H1 (cell line): ENCODE measurements at regions not wholly inside any gene's neighbourhood (a gene's known extent, or its start where the extent isn't known, plus 50 kb on each side); places are given as distances from the start of the nearest gene placed in this dataset.

Experiments used
- CTCF ChIA-PET: fragments of 300-600 bp; sonication (Branson Sonifier 250); formaldehyde crosslinking; loops from one replicate; lab custom pipeline; 2021; ENCODE audit not compliant: partially characterized antibody; lab: Charles Lee
- POLR2A ChIA-PET: fragments of 300-600 bp; sonication (Branson Sonifier 250); formaldehyde crosslinking; loops from one replicate; lab custom pipeline; 2021; ENCODE audit warnings: inconsistent platforms; ENCODE audit not compliant: partially characterized antibody; lab: Charles Lee
- DNase-seq, 2 experiments: peaks; one replicate each; pipeline versions ENCODE4 v3.0.0 to v3.0.0-alpha.2; 2010 to 2022; ENCODE audit warnings: low spot score in 2 of 2, low read depth in 1 of 2, mixed read lengths in 1 of 2
- FAIRE-seq: peaks from 2 replicates; lab custom pipeline; 2011; peaks lifted over from hg19 to GRCh38; lab: Jason Lieb, UNC
- H2AFZ ChIP-seq: 2 replicates; pipeline ENCODE4 v1.8.1; 2012; ENCODE audit warnings: low read length, inconsistent platforms
- H2AK5ac ChIP-seq: 2 replicates; pipeline ENCODE4 v1.6.1; 2013; ENCODE audit warnings: low read depth, low read length
- H2BK120ac ChIP-seq: replicated peaks from 2 replicates; pipeline ENCODE3; 2013; ENCODE audit warnings: low read depth, low read length, inconsistent platforms
- H2BK12ac ChIP-seq: 2 replicates; pipeline ENCODE4 v1.6.1; 2013; ENCODE audit warnings: low read depth, low read length
- H2BK15ac ChIP-seq: 2 replicates; pipeline ENCODE4 v1.6.1; 2013; ENCODE audit warnings: low read length
- H2BK20ac ChIP-seq: 2 replicates; pipeline ENCODE4 v1.6.1; 2013; ENCODE audit warnings: low read length
- H2BK5ac ChIP-seq: 2 replicates; pipeline ENCODE4 v1.6.1; 2013; ENCODE audit warnings: low read depth, low read length
- H3K14ac ChIP-seq: 2 replicates; pipeline ENCODE4 v1.6.1; 2013; ENCODE audit warnings: inconsistent platforms; ENCODE audit not compliant: insufficient read length
- H3K18ac ChIP-seq: 2 replicates; pipeline ENCODE4 v1.6.1; 2013; ENCODE audit warnings: low read length; ENCODE audit errors: extremely low read depth
- H3K23ac ChIP-seq: 2 replicates; pipeline ENCODE4 v1.6.1; 2013; ENCODE audit warnings: inconsistent platforms; ENCODE audit not compliant: insufficient read length
- H3K23me2 ChIP-seq: 2 replicates; pipeline ENCODE4 v1.6.1; 2013; ENCODE audit warnings: low read depth, low read length
- H3K27ac ChIP-seq: 2 replicates; pipeline ENCODE4 v1.6.1; 2011; ENCODE audit warnings: low read depth, low read length, inconsistent platforms
- H3K27me3 ChIP-seq, 4 experiments: replicated peaks in 1 of 4; 1 replicate in 1 of 4; 2 replicates in 3 of 4; pipeline versions ENCODE4 v1.6.1 to v1.8.1; 2011 to 2013; ENCODE audit warnings: low read length in 3 of 4, mild to moderate bottlenecking in 3 of 4, inconsistent platforms in 2 of 4, mixed read lengths in 2 of 4, moderate library complexity in 1 of 4; ENCODE audit not compliant: control insufficient read depth in 3 of 4, insufficient read depth in 3 of 4; ENCODE audit errors: extremely low read depth in 1 of 4
- H3K36me3 ChIP-seq, 4 experiments: 2 replicates each; pipeline versions ENCODE4 v1.6.1 to v1.8.1; 2011 to 2013; ENCODE audit warnings: mild to moderate bottlenecking in 4 of 4, low read length in 3 of 4, moderate library complexity in 2 of 4, control low read depth in 1 of 4, inconsistent platforms in 1 of 4; ENCODE audit not compliant: insufficient read depth in 4 of 4, control insufficient read depth in 2 of 4
- H3K4ac ChIP-seq: replicated peaks from 2 replicates; pipeline ENCODE3; 2013; ENCODE audit warnings: low read length, low read depth, mixed read lengths, inconsistent platforms; ENCODE audit not compliant: insufficient read length
- H3K4me1 ChIP-seq, 4 experiments: replicated peaks in 1 of 4; 1 replicate in 1 of 4; 2 replicates in 3 of 4; pipeline versions ENCODE4 v1.6.1 to v1.8.1; 2011 to 2013; ENCODE audit warnings: low read length in 3 of 4, inconsistent platforms in 2 of 4, mixed read lengths in 1 of 4; ENCODE audit not compliant: insufficient read depth in 4 of 4, control insufficient read depth in 3 of 4
- H3K4me2 ChIP-seq, 2 experiments: 2 replicates each; pipeline versions ENCODE4 v1.6.1 to v1.8.1; 2011 to 2013; ENCODE audit warnings: low read depth in 2 of 2, low read length in 2 of 2, control low read depth in 1 of 2, inconsistent platforms in 1 of 2, mild to moderate bottlenecking in 1 of 2; ENCODE audit not compliant: insufficient read depth in 1 of 2
- H3K4me3 ChIP-seq, 4 experiments: fragments of 200-600, 300-600 bp in 1 of 4; sonication (generic), shearing (Covaris generic), sonication (Bioruptor Twin) in 1 of 4; 2 replicates each; pipeline versions ENCODE4 v1.5.1 to v1.8.1; 2011 to 2016; ENCODE audit warnings: low read length in 4 of 4, low read depth in 3 of 4, control low read depth in 2 of 4, inconsistent platforms in 2 of 4, mild to moderate bottlenecking in 2 of 4, mixed read lengths in 1 of 4, moderate library complexity in 1 of 4; ENCODE audit not compliant: insufficient read depth in 2 of 4; ENCODE audit errors: extremely low read depth in 1 of 4
- H3K56ac ChIP-seq: replicated peaks from 2 replicates; pipeline ENCODE3; 2013; ENCODE audit warnings: low read depth, mild to moderate bottlenecking, mixed read lengths, low read length, inconsistent platforms; ENCODE audit not compliant: insufficient read length
- H3K79me1 ChIP-seq: 2 replicates; pipeline ENCODE4 v1.6.1; 2013; ENCODE audit warnings: low read depth, low read length, control low read depth
- H3K79me2 ChIP-seq, 2 experiments: 2 replicates each; pipeline versions ENCODE4 v1.6.1 to v1.8.1; 2012 to 2013; ENCODE audit warnings: low read length in 2 of 2, mild to moderate bottlenecking in 2 of 2, inconsistent platforms in 1 of 2; ENCODE audit not compliant: insufficient read depth in 2 of 2, control insufficient read depth in 1 of 2
- H3K9ac ChIP-seq, 4 experiments: replicated peaks in 1 of 4; 1 replicate in 1 of 4; 2 replicates in 3 of 4; pipeline versions ENCODE4 v1.6.1 to v1.8.1; 2011 to 2013; ENCODE audit warnings: low read depth in 3 of 4, low read length in 3 of 4, control low read depth in 2 of 4, mild to moderate bottlenecking in 2 of 4, moderate library complexity in 2 of 4, inconsistent platforms in 1 of 4; ENCODE audit errors: extremely low read depth in 1 of 4
- H3K9me3 ChIP-seq, 2 experiments: 2 replicates each; pipeline versions ENCODE4 v1.6.1 to v1.8.1; 2012 to 2013; ENCODE audit warnings: mild to moderate bottlenecking in 2 of 2, moderate library complexity in 2 of 2, control low read depth in 1 of 2, inconsistent platforms in 1 of 2, low read depth in 1 of 2, low read length in 1 of 2, mixed read lengths in 1 of 2; ENCODE audit not compliant: insufficient read depth in 2 of 2
- H4K20me1 ChIP-seq, 2 experiments: replicated peaks in 1 of 2; 2 replicates each; pipeline versions ENCODE3 to v1.8.1; 2011 to 2013; ENCODE audit warnings: inconsistent platforms in 2 of 2, low read length in 2 of 2, mild to moderate bottlenecking in 1 of 2; ENCODE audit not compliant: insufficient read depth in 2 of 2, control insufficient read depth in 1 of 2
- H4K5ac ChIP-seq: 2 replicates; pipeline ENCODE4 v1.6.1; 2013; ENCODE audit warnings: low read length, low read depth, mixed read lengths, inconsistent platforms; ENCODE audit not compliant: insufficient read length
- H4K8ac ChIP-seq: 2 replicates; pipeline ENCODE4 v1.8.0; 2013; ENCODE audit warnings: mild to moderate bottlenecking, moderate library complexity, low read length, inconsistent platforms; ENCODE audit not compliant: insufficient read depth; ENCODE audit errors: extremely low read depth
- H4K91ac ChIP-seq: replicated peaks from 2 replicates; pipeline ENCODE3; 2013; ENCODE audit warnings: low read length, mixed read lengths, inconsistent platforms; ENCODE audit not compliant: insufficient read length
- CBX5 ChIP-seq: fragments of 300-800, 300-1000 bp; sonication (generic); IDR thresholded peaks from 2 replicates; pipeline ENCODE4 v1.7.1; 2016; ENCODE audit warnings: antibody characterized with exemption, low read length, low read depth
- CEBPB ChIP-seq: IDR thresholded peaks from 2 replicates; pipeline ENCODE4 v1.6.1; 2012; ENCODE audit warnings: low read depth, low read length
- HDAC2 ChIP-seq, 2 experiments: fragments of 300-600 bp in 1 of 2; sonication (generic) in 1 of 2; IDR thresholded peaks; 2 replicates each; pipeline ENCODE4 v1.6.1; 2011 to 2012; ENCODE audit warnings: low read depth in 2 of 2, low read length in 2 of 2, mild to moderate bottlenecking in 2 of 2, moderate library complexity in 2 of 2, borderline replicate concordance in 1 of 2, inconsistent platforms in 1 of 2
- PHF8 ChIP-seq: fragments of 200-600 bp; sonication (generic); conservative IDR thresholded peaks from 2 replicates; pipeline ENCODE4 v1.7.1; 2012; ENCODE audit warnings: low read depth, mild to moderate bottlenecking, inconsistent platforms, low read length, moderate library complexity
- RAD21 ChIP-seq, 2 experiments: IDR thresholded peaks in 1 of 2; conservative IDR thresholded peaks in 1 of 2; 2 replicates each; pipeline ENCODE4 v1.6.1; 2011; ENCODE audit warnings: low read depth in 2 of 2, low read length in 2 of 2, improper control_type of control experiment in 1 of 2, inconsistent platforms in 1 of 2, mild to moderate bottlenecking in 1 of 2, moderate library complexity in 1 of 2
- SIX5 ChIP-seq: IDR thresholded peaks from 2 replicates; pipeline ENCODE4 v1.6.1; 2011; ENCODE audit warnings: mild to moderate bottlenecking, low read depth, low read length
- TAF7 ChIP-seq: optimal IDR thresholded peaks from 2 replicates; pipeline ENCODE3; 2011; ENCODE audit warnings: low read depth, mild to moderate bottlenecking, inconsistent platforms, low read length, moderate library complexity, borderline replicate concordance
- WGBS, 2 experiments: shearing (Covaris generic) in 1 of 2; methylation state at CpG; one replicate each; pipeline versions ENCODE4 v1.1.6 to v1.1.7; 2013 to 2015; ENCODE audit warnings: low lambda C conversion rate in 2 of 2, mixed read lengths in 2 of 2, inconsistent platforms in 1 of 2, low coverage in 1 of 2, missing lambda C conversion rate in 1 of 2; ENCODE audit not compliant: insufficient replicate concordance in 2 of 2, insufficient coverage in 1 of 2, insufficient read length in 1 of 2; ENCODE audit errors: extremely low coverage in 1 of 2, missing lambda C conversion rate in 1 of 2; 5-methylcytosine and 5-hydroxymethylcytosine counted together
- TF ChIP-seq, protein P1 (sequence below), 3 experiments: IDR thresholded peaks; 1 replicate in 2 of 3; 2 replicates in 1 of 3; pipeline versions ENCODE4 v1.5.1 to v1.6.1; 2011; ENCODE audit warnings: low read length in 3 of 3, mild to moderate bottlenecking in 3 of 3, inconsistent platforms in 2 of 3, low read depth in 1 of 3, moderate library complexity in 1 of 3; ENCODE audit not compliant: insufficient read depth in 1 of 3; ENCODE audit errors: control extremely low read depth in 1 of 3

DNA sequence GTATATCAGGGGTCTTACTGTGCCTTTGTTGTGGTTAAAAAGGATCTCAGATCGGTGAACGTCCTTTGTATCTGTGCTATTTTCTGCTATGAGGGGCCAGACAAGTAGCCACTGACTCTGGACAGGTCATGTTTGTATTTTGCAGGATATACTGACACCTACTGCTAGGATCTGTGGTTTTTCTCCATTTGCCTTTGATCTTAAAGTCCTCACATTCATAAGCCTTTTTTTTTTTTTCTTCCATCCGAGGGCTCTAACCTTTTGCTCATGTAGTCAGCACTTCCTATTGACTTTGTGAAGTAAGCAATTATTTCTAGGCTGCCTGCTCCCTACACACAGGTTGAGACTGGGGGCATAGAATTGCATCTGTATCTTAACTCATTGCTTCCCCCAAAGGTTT is 106.2 kb downstream of the SLITRK5 start:
- H3K79me2 ChIP-seq, result no peaks in the 10 kb centered on the region
- H4K20me1 ChIP-seq, result no peaks in the 10 kb centered on the region
- H3K23me2 ChIP-seq, result no peaks in the 10 kb centered on the region
- no peaks in the 10 kb centered on the region for H3K79me1 ChIP-seq
- peaks cover 0 to 1% (median 0%) of the 10 kb centered on the region in 4 experiments; a peak in 1 of 7 replicates for H3K27me3 ChIP-seq
- WGBS, 2 experiments, result 61% methylated on average over 3 of the region's 3 CpGs; no CpG with 5 or more reads in 1 of the 2 experiments
- H2BK15ac ChIP-seq, result no peak overlapping the region
- no peak overlapping the region for H3K9ac ChIP-seq
- ChIA-PET CTCF (no interaction called here), POLR2A (no interaction called here)
- no peak overlapping the region for H3K56ac ChIP-seq
- no peak overlapping the region for H3K23ac ChIP-seq
- no peak overlapping the region for H2AFZ ChIP-seq
- H3K4me3 ChIP-seq, result no peak overlapping the region
- no peaks in the 10 kb centered on the region for H3K4me1 ChIP-seq
- H4K8ac ChIP-seq, result no peak overlapping the region
- no peak overlapping the region for H3K4ac ChIP-seq
- no peak overlapping the region for H3K14ac ChIP-seq
- H3K18ac ChIP-seq, result no peak overlapping the region
- H2AK5ac ChIP-seq, result no peak overlapping the region
- H3K9me3 ChIP-seq, result no peaks in the 10 kb centered on the region
- H2BK5ac ChIP-seq, result no peak overlapping the region
- H4K5ac ChIP-seq, result no peak overlapping the region
- no peak overlapping the region for H2BK20ac ChIP-seq
- TF ChIP-seq TAF7 (no peak), RAD21 (IDR thresholded peaks at IDR 0.05 in 1 of 2, conservative IDR thresholded peaks at IDR 0.05 in 1 of 2; ENCODE audit: low read depth in 2 of 2, low read length in 2 of 2) (peak; percentile 43 to 60), SIX5 (no peak), HDAC2 (IDR thresholded peaks at IDR 0.05; ENCODE audit: borderline replicate concordance in 1 of 2, low read depth in 2 of 2, low read length in 2 of 2) (no peak), PHF8 (no peak), CBX5 (no peak), CEBPB (no peak)
- TF ChIP-seq, protein P1, sequence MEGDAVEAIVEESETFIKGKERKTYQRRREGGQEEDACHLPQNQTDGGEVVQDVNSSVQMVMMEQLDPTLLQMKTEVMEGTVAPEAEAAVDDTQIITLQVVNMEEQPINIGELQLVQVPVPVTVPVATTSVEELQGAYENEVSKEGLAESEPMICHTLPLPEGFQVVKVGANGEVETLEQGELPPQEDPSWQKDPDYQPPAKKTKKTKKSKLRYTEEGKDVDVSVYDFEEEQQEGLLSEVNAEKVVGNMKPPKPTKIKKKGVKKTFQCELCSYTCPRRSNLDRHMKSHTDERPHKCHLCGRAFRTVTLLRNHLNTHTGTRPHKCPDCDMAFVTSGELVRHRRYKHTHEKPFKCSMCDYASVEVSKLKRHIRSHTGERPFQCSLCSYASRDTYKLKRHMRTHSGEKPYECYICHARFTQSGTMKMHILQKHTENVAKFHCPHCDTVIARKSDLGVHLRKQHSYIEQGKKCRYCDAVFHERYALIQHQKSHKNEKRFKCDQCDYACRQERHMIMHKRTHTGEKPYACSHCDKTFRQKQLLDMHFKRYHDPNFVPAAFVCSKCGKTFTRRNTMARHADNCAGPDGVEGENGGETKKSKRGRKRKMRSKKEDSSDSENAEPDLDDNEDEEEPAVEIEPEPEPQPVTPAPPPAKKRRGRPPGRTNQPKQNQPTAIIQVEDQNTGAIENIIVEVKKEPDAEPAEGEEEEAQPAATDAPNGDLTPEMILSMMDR (IDR thresholded peaks at IDR 0.05; ENCODE audit: control extremely low read depth in 1 of 3, insufficient read depth in 1 of 3, low read depth in 1 of 3, low read length in 3 of 3), result peak in 1 of 3 experiments; percentile 22; a peak in 2 of 4 replicates
- H3K27ac ChIP-seq, result no peak overlapping the region
- no peak overlapping the region for H2BK12ac ChIP-seq
- no peak overlapping the region for H3K4me2 ChIP-seq
- H4K91ac ChIP-seq, result no peak overlapping the region
- no peaks in the 10 kb centered on the region for H3K36me3 ChIP-seq
- no peak overlapping the region for H2BK120ac ChIP-seq
- no peak for DNase-seq
- FAIRE-seq, result no peak
